Brain microvascular endothelial cell (primary cell): ENCODE measurements at regions not wholly inside any gene's neighbourhood (a gene's known extent, or its start where the extent isn't known, plus 50 kb on each side); places are given as distances from the start of the nearest gene placed in this dataset.

ENCODE experiments used
- DNase-seq: peaks from one replicate; pipeline ENCODE4 v3.0.0-alpha.2; 2020
- H3K27ac ChIP-seq: fragments of 250-450 bp; sonication (Bioruptor Pico); 2 replicates; pipeline ENCODE4 v1.5.1; 2020; ENCODE audit warnings: mild to moderate bottlenecking, moderate library complexity
- H3K27me3 ChIP-seq: fragments of 250-450 bp; sonication (Bioruptor Pico); replicated peaks from 2 replicates; pipeline ENCODE4 v1.5.1; 2020; ENCODE audit warnings: mild to moderate bottlenecking
- H3K36me3 ChIP-seq: fragments of 250-450 bp; sonication (Bioruptor Pico); replicated peaks from 2 replicates; pipeline ENCODE4 v1.5.1; 2020; ENCODE audit warnings: mild to moderate bottlenecking
- H3K4me3 ChIP-seq: 2 replicates; pipeline ENCODE4 v1.5.1; 2011; ENCODE audit warnings: low read depth, mild to moderate bottlenecking, control low read depth, low read length, moderate library complexity
- in situ Hi-C: cut with HindIII; loops from 2 replicates; pipeline ENCODE4 v1.10.0; 2017; ENCODE audit warnings: low sequenced_read_pairs, low pct_ligation_motif_present
- TF ChIP-seq, protein P1 (sequence below): IDR thresholded peaks from 2 replicates; pipeline ENCODE4 v1.5.1; 2011; ENCODE audit warnings: low read depth, mild to moderate bottlenecking, moderate library complexity, low read length, control low read depth, inconsistent platforms; ENCODE audit errors: missing control alignments

DNA sequence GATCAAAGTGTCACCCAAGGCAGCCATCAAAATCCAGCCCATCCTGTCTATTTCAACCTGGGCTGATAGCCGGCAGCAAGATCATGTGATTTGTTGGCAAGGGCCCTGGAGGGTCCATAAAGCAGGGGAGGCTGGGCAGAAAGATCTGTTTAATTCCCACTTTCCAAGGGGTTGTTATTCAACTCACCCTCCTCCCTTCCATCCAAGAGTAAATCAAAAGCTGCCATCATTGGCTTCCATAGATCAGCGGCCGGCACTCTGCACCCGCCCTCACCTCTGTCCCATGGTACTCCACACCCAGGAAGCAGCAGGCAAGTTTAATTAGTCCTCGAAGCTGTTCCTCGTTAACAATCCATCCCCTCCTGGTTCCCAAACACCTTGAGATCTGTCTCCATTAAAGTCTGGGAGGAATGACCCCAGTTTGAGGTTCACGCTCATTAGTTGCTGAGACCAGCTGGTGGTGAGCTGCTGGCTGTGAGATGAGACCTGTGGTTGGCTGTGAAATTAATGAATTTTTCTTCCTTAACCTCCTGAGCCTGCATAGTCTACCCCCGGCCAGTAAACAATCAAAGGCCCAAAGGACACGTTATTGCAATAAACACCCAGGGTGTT lies 120.6 kb upstream of the CHST15 start:
- in situ Hi-C loops, result no loop called here

DNA sequence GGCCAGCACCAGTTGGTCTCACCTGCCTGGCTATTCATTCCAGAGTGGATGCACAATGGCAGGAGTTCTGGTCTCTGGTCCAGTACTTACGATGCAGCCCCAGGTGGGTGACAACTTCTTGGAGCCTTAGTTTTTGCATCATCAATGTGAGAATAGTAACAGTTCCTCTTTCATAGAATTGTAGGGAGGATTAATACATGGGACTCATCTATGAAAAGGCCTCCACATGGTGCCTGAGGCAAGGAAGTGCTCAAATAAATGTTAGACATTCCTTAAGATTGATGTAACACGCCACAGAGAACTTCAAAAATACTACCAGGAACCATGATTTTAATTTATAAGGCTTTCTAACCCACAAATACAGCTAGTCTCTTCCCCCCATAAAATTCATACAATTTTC lies 120.1 kb upstream of the CHST15 start:
- in situ Hi-C loops, result no loop called here

More for the DNA sequence above, 120.6 kb upstream of the CHST15 start:
- H3K27me3 ChIP-seq, result peaks cover 5% of the 10 kb centered on the region
- no peak overlapping the region for H3K27ac ChIP-seq
- H3K4me3 ChIP-seq, result no peak overlapping the region
- TF ChIP-seq, protein P1, sequence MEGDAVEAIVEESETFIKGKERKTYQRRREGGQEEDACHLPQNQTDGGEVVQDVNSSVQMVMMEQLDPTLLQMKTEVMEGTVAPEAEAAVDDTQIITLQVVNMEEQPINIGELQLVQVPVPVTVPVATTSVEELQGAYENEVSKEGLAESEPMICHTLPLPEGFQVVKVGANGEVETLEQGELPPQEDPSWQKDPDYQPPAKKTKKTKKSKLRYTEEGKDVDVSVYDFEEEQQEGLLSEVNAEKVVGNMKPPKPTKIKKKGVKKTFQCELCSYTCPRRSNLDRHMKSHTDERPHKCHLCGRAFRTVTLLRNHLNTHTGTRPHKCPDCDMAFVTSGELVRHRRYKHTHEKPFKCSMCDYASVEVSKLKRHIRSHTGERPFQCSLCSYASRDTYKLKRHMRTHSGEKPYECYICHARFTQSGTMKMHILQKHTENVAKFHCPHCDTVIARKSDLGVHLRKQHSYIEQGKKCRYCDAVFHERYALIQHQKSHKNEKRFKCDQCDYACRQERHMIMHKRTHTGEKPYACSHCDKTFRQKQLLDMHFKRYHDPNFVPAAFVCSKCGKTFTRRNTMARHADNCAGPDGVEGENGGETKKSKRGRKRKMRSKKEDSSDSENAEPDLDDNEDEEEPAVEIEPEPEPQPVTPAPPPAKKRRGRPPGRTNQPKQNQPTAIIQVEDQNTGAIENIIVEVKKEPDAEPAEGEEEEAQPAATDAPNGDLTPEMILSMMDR, result no peak
- DNase-seq, result no peak
- no peaks in the 10 kb centered on the region for H3K36me3 ChIP-seq

DNA sequence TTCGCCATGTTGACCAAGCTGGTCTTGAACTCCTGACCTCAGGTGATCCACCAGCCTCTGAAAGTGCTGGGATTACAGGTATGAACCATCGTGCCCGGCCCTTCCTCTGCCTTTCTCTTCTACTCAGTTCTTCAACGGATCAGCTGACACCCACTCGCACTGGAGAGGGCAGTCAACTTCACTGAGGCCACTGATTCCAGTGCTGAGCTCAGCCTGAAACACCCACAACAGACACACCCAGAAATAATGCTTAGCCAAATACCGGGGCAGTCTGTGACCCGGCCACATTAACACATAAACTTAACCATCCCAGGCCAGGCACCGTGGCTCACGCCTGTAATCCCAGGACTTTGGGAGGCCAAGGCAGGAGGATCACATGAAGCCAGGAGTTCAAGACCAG lies 119.3 kb upstream of the CHST15 start:
- no peak for DNase-seq
- Histone ChIP-seq H3K4me3 (no peak overlapping the region), H3K27ac (no peak overlapping the region), H3K27me3 (peaks cover under 1% of the 10 kb centered on the region), H3K36me3 (no peaks in the 10 kb centered on the region)
- in situ Hi-C loops, result no loop called here
- TF ChIP-seq, protein P1, result no peak

More for the DNA sequence above, 120.1 kb upstream of the CHST15 start:
- peaks cover 5% of the 10 kb centered on the region for H3K27me3 ChIP-seq
- TF ChIP-seq, protein P1, result no peak
- no peaks in the 10 kb centered on the region for H3K36me3 ChIP-seq
- no peak for DNase-seq
- no peak overlapping the region for H3K4me3 ChIP-seq
- H3K27ac ChIP-seq, result no peak overlapping the region

DNA sequence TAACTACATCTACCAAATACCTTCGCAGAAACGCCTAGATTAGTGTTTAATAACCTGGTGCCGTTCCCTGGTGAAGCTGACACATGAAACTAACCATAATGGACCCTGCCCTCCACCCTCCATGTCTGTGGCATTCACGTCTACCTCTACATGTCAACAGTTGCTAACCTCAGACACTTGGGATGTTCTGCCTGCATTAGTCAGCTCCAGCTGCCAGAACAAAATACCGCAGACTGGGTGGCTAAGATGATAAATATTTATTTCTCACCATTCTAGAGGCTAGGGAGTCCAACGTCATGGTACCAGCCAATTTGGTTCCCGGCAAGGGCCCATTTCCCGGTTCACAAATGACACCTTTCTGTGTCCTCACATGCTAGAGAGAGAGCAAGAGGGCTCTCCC lies 118.5 kb upstream of the CHST15 start:
- TF ChIP-seq, protein P1, result no peak
- in situ Hi-C loops, result no loop called here
- H3K27me3 ChIP-seq, result no peaks in the 10 kb centered on the region
- H3K36me3 ChIP-seq, result no peaks in the 10 kb centered on the region
- H3K27ac ChIP-seq, result no peak overlapping the region
- H3K4me3 ChIP-seq, result no peak overlapping the region
- DNase-seq, result peak; percentile 73

DNA sequence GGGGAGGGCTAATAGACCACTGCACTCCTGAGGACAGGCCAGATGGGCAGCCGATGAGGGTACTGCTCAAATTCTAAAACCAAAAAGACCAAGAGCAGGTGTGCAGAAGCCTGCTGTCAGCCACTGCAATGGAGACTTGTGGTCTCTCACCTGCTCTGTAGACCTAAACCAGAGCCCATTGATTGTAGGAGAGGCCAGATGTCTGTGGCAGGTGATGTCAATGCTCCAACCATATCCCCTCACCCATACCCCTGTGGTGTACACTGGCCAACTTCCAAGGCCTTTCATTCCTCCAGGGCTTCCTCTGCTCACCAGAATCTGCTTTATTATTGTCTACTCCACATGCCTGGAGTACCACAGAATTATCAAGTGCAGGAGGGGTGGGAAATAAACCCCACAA lies 116.9 kb upstream of the CHST15 start:
- Histone ChIP-seq H3K27me3 (no peaks in the 10 kb centered on the region), H3K27ac (no peak overlapping the region), H3K4me3 (no peak overlapping the region), H3K36me3 (no peaks in the 10 kb centered on the region)
- TF ChIP-seq, protein P1, result no peak
- in situ Hi-C loops, result no loop called here
- DNase-seq, result no peak

DNA sequence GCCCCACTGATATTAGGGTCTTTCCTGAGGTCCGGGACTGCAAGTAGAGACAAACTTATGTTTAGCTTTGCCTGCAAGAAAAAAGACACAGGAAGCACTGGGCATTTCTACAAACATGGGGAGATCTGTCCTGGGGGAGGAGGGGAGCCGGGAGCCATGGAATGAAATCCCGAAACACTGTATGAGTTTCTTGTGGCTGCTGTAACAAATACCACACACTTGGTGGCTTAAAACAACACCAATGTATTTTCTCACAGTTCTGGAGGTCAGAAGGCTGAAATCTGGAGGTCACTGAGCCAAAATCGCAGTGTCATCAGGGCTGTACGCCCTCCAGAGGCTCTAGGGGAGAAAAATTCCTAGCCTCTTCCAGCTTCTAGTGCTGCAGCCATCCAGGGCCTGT lies 114.0 kb upstream of the CHST15 start:
- H3K36me3 ChIP-seq, result no peaks in the 10 kb centered on the region
- no peak overlapping the region for H3K27ac ChIP-seq
- no peaks in the 10 kb centered on the region for H3K27me3 ChIP-seq
- TF ChIP-seq, protein P1, result peak; percentile 3
- no peak overlapping the region for H3K4me3 ChIP-seq
- no peak for DNase-seq
- in situ Hi-C loops, result no loop called here
